ENCODE measurements at regions not wholly inside any gene's neighbourhood (a gene's known extent, or its start where the extent isn't known, plus 50 kb on each side); places are given as distances from the start of the nearest gene placed in this dataset.

- TF ChIP-seq TAF1 (IDR thresholded peaks at IDR 0.05; ENCODE audit: borderline replicate concordance, low read depth, low read length) (no peak), POLR2A (IDR thresholded peaks at IDR 0.05; ENCODE audit: low read depth, low read length) (no peak)
Measured at GRCh38 chr6:11931296-11932035, 80.6 kb upstream of the HIVEP1 start.
